ENCODE measurements at regions not wholly inside any gene's neighbourhood (a gene's known extent, or its start where the extent isn't known, plus 50 kb on each side); places are given as distances from the start of the nearest gene placed in this dataset.

DNA sequence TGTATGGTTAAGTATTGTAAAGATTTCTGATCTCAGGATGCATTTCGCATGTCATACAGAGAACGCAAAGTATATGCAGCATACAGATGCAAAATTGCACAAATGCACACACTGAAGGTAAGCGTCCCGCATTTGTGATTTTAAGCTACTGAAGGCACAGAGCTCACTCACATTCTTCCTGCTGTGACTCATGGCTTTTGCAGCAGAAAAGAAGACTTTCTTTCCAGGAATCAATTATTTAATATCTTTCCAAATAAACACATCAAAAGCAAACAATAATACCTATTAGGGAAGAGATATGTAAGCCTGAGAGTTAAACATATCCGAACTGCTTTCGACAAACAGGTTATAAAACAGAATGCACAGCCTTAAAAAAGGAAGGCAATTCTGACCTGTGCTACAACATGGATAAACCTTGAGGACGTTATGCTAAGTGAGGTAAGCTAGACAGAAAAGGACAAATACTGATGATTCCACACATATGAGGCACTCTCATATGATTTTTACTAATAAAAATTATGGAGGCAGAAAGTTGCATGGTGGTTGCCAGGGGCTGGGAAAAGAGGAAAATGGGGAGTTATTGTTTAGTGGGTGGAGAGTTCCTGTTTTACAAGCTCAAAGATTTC lies 109.0 kb downstream of the TFAP2A start:
- no peak for DNase-seq

DNA sequence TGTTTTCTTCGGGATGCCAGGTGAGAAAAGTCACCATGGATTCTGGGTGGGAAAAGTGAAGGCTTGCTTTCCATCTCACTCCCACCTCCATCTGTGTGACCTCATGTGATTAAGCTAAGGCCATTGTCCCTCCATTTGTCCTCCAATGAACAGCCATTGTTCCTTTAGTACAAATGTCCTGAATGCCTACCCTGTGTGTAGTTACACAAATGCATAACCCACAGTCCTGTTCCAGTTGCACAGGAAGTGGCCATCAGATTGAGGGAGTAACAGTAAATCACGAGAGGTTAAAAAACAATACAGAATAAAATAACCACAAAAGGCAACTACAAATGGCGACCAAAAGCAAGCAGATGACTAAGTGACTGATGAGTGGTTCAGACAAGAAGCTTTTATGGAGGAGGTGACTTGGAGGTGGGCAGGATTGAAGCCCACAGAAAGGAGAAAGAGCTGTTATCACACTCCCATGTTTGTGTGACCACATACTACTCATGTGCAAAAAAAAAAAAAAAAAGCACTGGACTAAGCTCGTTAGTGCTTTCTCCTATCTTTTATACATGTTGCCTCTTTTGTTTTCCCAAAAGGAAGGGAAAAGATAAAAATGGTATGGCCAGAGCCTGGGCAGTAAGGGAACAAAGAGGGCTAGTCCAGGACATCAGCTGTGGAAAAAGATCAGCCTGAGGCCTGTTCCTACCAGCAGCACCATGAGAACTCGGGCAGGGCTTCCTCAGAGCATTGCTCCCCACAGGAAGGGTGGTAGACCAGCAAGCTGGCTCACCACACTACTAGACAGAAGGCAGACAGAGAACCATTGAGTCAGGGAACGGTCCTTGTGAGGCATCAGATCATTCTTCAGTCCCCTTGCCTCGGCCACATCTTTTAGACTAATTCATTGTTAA lies 111.0 kb downstream of the TFAP2A start:
- no peak for DNase-seq

DNA sequence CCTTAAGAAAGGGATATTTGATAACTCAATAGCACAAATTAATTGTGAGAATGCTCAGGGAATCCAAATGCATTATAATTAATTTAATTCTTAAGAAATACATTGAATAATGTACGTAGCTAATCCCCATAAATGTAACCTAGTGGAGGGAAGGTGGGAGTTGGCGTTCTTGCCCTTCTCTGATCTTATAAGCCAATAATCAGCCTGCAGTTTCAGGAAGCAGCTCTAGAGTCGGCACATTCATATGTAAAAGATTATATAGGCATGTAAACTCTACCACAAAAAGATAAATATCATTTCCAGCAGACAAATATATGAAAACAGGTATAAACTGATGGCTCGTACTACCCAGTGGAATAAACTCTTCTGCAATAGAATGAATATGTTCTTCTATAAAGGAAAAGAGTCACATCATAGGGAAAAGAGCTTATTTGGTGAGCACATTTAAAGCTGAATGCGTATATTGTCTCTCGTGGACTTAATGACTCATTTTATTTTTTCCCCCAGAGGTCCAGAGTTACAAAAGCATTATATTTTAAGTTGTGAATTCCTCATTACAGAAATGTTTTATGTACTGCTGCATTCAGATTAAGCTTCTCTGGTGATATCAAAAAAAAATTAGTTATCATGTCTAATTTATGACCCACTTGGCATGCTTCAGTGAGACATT lies 112.2 kb downstream of the TFAP2A start:
- no peak for DNase-seq

DNA sequence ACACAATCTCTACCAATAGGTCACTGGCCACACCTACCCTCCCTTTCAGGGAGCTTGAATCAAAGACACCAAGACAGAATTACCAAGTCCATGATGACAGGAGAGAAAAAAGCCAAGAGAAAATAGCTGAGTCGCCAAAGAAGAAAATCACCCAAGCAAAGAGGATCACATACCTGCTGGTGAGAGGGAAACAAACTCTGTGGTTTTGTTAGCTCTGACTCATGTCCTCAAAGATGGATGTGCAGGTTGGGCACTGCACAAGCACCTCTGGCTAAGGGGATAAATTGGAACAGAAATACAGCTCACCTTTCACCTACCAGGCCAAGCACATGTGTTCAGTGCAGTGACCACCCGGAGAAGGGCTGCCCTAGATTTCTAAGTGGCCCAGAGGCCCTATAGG lies 114.8 kb downstream of the TFAP2A start:
- no peak for DNase-seq

DNA sequence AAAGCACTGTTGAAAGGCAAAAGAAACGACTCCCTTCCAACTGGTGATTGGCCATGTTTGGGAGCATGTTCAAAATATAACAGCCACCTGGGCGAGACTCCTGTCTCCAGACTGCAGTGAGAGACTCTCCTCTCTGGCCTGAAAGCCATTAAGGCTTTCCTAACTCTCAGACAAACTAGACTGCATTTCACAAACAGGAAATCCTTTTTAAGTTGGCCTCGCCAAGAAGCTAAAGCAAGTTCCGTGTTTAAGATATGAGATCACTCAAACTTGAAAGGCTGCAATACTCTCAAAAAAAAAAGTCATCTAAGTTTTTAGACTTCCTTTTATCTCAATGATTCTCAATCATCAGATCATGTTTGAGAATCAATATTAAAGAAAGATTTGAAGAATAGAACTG lies 117.0 kb downstream of the TFAP2A start:
- DNase-seq: no peak

DNA sequence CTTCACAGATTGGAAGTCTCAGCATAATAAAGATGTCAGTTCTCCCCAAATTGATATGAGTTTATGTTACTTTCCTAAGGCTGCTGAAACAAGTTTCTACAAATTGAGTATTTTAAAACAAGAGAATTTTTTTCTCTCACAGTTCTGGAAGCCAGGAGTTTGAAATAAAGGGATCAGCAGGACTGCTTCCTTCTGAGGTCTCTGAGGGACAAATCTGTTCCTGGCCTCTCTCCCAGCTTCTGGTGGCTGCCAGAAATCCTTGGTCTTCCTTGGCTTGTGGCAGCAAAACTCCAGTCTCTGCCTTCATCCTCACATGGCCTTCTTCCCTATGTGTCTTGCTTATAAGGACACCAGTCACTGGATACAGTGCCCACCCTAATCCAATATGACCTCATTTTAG lies 136.1 kb downstream of the TFAP2A start:
- no peak for DNase-seq

DNA sequence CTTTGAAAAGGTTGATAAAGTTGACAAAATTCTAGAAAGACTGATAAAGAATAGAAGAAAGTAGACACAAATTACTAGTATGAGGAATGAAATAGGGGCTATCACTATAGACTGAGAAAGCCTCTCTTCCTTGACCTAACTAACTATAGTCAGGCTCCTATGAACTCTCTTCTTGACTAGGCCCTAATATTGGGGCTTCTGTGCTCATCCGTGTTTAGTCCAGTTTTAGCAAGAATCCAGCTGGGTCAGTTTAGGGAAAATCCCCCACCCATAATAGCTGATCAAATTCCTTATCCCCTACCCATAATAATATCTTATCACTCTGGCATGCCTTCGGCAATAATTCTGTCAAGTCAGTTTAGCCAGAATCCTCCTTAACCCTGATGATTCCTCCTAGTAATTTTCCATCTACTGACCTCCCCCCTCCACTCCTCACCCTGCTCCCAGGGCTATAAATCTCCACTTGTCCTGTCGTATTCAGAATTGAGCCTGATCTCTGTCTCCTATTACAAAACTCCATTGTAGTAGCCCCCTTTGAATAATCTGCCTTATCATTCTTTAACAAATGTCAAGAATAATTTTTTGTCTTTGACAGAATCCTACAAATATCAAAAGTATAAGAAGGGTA lies 138.1 kb downstream of the TFAP2A start:
- DNase-seq: no peak

DNA sequence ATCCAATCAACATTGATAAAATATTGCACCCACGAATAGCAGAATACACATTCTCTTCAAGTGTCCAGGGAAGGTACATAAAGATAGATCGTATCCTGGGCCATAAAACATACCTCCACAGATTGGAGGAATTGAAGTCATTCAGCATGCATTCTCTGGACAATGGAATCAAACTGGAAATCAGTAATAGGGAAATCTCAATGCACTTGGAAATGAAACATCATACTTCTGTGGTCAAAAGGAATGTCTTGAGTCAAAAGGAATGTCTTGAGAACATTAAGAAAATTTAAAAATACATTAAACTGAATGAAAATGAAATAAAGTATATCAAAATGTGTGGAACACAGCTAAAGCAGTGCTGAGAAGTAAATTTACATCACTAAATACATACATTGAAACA lies 138.8 kb downstream of the TFAP2A start:
- DNase-seq: peak; percentile 2

DNA sequence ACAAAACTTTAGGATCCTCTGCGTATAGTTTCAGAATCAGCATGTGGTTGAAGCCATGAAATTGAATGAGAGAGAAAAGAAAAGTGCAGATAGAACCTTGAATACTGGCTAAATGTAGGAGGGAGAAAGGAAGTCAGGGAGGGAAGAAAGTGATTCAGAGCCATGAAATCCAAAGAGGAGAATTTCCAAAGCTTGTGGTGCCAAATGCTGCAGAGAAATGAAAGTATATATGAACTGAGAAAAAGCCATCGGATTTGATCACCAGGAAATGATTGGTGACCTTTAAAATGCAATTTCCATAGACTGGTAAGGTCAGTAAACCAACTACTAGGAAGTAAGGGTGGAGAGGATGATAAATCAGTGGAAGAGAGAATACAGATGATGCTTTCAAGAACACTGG lies 142.3 kb downstream of the TFAP2A start:
- no peak for DNase-seq

DNA sequence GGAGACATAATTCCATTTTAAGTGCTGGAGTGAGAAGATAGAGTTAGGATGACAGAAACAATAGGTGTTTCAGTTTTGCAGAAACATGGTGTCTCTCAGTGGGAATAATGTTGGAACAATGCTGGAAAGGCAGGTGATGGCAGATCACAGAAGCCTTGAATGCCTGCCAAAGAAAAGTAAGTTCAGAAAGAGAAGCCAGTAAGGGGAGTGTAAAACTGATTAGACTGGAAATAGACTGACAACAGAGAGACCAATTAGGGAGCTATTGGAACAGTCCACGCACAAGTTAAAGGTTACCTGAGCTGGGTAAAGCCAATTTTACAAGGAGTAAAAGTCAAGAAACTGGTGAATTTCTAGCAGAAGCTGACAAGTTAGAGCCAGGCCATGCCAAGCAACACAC lies 142.9 kb downstream of the TFAP2A start:
- no peak for DNase-seq

DNA sequence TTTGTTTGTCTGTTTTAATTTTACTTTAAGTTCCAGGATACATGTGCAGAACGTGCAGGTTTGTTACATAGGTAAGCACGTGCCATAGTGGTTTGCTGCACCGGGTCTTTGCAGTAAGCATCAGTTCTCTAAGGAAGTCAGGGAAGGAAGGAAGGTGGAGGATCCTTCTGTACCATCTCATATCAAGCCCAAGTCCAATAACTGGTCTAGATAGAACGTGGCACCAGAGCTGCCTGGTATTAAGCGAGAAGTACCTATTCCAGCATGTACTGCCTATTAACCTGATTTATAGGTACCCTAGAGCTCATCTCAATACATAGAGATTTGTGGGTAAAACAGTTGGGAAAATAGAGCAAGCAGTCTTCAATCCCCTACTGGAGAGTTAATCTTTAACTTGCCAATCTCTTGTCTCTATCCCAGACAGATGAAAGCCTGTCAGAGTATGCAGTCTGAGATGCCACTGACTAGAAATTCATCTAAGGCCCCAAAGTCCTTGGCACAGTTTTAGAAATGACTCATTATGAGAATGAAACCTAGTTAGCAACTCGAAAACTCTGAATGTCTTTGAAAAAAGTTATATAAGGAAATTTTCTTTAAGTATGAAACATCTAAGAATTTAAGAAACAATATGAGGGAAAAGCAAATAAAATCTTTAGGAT lies 144.9 kb downstream of the TFAP2A start:
- no peak for DNase-seq

DNA sequence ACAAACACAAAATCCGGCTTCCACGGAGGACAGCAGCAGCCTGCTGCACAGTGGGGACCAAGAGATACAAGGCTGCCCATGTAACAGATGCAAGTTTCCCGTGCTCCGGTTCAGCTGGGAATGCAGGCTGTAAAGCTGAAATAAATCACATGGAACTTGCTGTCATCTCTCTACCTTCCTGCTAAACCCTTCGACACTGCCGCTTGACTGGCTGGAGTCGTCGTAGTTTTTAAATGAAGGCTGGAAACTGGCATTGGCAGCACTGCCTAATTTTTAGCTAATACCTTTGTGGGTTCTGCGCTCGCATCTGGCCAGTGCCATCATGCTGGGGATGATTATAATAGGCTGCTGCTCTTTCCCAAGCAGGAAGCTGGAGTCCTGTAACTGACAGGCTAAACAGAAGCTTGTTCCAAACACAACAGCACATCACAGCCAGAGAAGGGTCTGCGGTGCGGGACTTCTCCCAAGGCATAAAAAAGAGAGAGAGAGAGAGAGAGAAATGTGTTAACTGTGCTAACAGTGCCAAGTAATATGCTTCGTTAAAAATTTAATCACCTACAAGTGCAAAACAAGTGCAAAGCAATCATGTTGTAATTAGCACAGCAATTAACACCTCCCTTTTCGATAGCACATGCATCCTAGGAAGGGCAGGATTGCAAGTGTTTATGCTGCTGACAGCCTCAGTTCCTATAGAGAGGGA lies 146.1 kb downstream of the TFAP2A start:
- no peak for DNase-seq

DNA sequence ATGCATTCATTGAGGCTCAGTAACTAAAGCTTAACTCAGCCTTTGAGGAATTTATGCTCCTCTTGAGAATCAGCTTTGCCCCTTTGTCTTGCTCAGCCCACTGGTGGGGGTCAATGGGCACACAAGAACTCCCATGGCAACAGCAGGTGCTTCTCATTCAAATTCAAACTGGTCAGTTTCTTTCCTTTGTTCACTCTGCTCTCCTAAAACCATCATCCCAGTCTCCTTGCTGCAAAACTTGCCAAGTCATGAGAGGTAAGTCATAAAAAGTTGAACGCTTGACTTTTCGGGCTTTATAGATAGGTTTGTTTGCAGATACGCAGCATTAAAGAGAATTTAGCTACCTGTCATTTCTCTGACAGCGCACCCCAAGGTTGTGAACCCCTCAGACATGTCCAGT lies 146.8 kb downstream of the TFAP2A start:
- DNase-seq: no peak

DNA sequence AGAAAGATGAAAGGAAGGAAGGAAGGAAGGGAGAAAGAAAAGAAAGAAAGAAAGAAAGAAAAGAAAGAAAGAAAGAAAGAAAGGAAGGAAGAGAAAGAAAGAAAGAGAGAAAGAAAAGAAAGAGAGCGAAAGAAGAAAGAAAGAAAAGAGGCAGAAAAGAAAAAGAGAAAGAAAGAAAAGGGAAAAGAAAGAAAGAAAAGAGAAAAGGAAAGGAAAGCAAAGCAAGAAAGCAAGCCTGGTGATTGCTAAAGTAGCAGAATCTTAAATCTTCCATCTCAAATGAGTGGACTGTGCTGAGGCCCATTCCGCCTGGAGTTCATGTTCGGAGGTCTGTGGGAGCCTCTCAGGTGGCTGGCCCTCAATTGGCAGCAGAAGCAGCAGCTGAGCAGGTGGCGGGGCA lies 148.4 kb downstream of the TFAP2A start:
- DNase-seq: no peak

DNA sequence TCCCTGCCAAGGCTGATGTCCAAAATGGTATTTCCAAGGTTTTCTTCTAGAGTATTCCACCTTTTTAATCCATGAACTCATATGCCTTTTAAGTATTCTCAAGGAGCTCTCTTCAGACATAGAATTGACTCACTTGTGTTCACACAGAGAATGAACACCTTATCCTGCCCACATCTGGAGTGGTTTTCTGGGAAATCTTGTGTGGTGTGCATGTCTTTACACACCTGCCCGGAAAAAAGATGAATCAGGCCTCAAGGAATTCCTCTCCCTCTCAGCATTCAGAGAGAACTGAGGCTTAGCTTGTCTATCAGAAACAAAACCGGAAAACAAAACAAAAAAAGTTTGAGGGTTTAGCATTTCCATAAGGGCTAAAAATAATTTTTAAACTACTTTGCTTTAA lies 148.8 kb downstream of the TFAP2A start:
- no peak for DNase-seq

DNA sequence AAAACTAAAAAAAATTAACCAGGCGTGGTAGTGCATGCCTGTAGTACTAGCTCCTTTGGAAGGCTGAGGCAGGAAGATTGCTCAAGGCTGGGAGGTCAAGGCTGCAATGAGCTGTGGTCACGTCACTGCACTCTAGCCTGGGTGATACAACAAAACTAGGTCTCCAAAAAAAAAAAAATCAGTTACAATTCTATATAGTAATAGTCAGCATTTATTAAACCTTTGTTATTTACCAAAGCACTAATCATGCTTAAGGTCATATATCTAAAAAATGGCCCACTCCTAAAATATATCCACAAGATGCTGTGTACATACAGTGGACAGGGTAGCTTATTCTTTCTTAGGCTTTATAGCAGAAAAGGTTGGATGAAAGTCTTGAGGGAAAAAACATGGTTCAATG lies 152.4 kb downstream of the TFAP2A start:
- no peak for DNase-seq

DNA sequence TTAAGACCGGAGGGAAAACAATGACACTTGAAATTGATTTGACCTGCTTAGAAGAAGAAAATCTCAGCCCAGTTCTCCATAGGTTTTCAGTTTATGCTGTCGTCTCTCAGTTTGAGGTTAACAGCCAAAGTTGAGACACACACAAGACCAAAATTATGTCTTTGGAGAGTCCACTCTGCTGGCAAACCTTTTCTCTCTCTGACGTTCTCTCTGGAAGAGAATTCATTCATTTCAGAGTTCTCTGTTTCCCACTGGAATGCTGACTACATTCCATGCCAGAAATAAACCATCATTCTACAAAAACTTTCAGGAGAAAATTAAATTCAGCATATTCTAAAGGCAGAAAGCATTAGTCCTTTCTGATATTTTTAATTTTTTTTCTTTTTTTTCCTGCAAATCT lies 155.2 kb downstream of the TFAP2A start:
- no peak for DNase-seq

DNA sequence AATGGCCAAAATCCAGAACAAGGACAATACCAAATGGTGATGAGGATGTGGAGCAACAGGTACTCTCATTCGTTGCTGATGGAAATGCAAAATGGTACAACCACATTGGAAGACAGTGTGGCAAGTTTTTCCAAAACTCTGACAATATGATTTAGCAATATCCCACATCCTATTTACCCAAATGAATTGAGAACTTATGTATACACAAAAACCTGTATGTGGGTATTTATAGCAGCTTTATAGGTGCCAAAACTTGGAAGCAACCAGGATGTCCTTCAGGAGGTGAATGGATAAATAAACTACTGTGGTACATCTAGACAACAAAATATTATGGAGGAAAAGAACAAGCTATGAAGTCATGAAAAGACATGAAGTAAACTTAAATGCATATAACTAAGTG lies 156.5 kb downstream of the TFAP2A start:
- no peak for DNase-seq

DNA sequence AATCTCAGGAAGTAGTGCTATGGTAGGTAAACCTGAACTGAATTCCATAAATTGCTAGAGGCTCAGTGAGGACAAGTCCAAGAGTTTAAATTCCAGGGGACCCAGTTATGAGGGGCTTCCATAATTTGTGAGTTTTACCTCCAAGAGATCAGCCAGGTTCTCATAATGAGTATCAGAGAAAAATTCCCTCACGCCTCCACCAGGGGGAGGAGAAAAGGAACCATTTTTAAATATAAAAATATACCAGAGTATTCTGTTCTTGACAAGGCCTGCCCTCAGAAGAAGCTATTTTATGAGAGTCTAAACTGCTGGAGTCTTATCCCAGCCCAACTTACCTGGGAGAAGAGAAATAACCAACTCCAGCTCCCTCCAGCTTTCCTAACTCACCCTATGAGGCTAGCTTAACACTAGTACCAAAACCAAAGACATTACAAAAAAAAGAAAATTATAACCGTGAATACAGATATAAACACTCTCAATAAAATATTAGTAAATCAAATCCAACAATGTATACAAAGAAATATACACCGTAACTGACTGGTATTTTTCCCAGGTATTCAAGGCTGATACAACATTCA lies 158.7 kb downstream of the TFAP2A start:
- no peak for DNase-seq

DNA sequence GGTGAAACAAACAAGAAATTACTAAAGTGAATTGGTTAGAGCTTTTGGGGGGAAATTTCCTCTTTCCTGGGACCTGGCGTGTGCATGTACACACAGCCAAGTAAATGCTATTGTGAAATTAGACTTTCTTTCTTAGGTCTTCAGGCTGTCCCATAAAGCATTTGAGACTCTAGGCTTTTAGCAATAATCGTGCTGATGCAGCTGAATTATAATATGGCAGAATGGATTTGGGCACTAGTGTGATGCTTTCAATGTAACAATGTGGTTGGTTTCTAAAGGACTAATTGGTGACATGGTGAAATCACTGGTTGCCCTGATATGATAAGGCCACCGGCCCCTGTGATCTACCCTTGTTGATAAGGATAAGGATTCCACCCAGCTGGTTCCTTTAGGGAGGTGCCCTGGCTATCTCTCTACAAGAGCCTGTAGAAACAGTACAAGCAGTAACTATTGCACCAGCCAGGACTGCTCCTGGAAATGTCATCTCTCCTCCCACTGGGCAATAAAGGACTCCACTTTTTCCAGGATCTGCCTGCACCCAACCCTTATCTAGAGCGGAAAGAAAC lies 164.1 kb downstream of the TFAP2A start:
- DNase-seq: no peak

DNA sequence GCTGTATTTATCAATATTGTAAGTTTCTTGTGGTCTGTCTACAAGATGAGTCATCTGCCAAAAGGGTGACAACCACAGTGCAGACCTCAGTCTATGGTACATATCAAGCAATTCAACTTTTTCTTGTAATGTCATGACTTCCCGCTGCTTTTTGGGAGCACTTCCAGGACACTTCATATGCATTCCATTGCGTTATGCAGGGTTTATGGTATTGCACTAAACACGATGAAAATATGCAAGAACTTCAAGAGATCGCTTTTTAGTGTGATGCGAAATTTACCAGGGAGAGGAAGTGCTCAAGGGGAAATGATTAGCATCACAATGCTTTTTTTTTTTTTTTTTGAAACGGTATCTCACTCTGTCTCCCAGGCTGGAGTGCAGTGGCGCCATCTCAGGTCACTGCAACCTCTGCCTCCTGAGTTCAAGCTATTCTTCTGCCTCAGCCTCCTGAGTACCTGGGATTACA lies 166.5 kb downstream of the TFAP2A start:
- peak; percentile 77 for DNase-seq

Data from fibroblast of skin of scalp (primary cell).